ENCODE measurements at regions not wholly inside any gene's neighbourhood (a gene's known extent, or its start where the extent isn't known, plus 50 kb on each side); places are given as distances from the start of the nearest gene placed in this dataset.
"Not testable (repeated sequence)": the region's sequence is repeated elsewhere in the genome, so short reads cannot be mapped to it uniquely, and the experiment has no call there.

- Histone ChIP-seq H3K4me3 (ENCODE audit: low read length) (no peak overlapping the region), H3K27ac (ENCODE audit: low read length) (no peak overlapping the region), H3K4me1 (ENCODE audit: control insufficient read depth, insufficient read depth, low read length) (no peaks in the 10 kb centered on the region), H3K9me3 (ENCODE audit: control insufficient read depth, low read length) (no peaks in the 10 kb centered on the region), H3K27me3 (ENCODE audit: control insufficient read depth, insufficient read depth) (no peaks in the 10 kb centered on the region)
- intact Hi-C loops (cut with DNase I): no loop called here
- peak in 1 of 2 donors; percentile 72 for ATAC-seq
- DNase-seq: no peak
Observed at GRCh38 chr16:63876103-63876502, 1245.8 kb downstream of the CDH11 start.

- H3K4me1 ChIP-seq (ENCODE audit: control insufficient read depth, insufficient read depth, low read length); ATAC-seq; H3K27me3 ChIP-seq (ENCODE audit: control insufficient read depth, insufficient read depth); H3K9me3 ChIP-seq (ENCODE audit: control insufficient read depth, low read length); H3K4me3 ChIP-seq (ENCODE audit: low read length); H3K27ac ChIP-seq (ENCODE audit: low read length); intact Hi-C loops (cut with DNase I): not testable (repeated sequence)
- peak in 1 of 3 donors; percentile 12 for DNase-seq
- 94% methylated on average over 20 of the region's 20 CpGs for WGBS
Observed at GRCh38 chr16:63860700-63861099, 1261.2 kb downstream of the CDH11 start.

GRCh38 chr16:63856537-63856936 is 1265.3 kb downstream of the CDH11 start:
- H3K4me3 ChIP-seq (ENCODE audit: low read length): no peak overlapping the region
- H3K4me1 ChIP-seq (ENCODE audit: control insufficient read depth, insufficient read depth, low read length): no peaks in the 10 kb centered on the region
- H3K27me3 ChIP-seq (ENCODE audit: control insufficient read depth, insufficient read depth): no peaks in the 10 kb centered on the region
- H3K27ac ChIP-seq (ENCODE audit: low read length): no peak overlapping the region
- 47% methylated on average over 1 of the region's 1 CpG for WGBS
- no peak for DNase-seq
- H3K9me3 ChIP-seq (ENCODE audit: control insufficient read depth, low read length): no peaks in the 10 kb centered on the region
- intact Hi-C loops (cut with DNase I): no loop called here
- ATAC-seq: no peak

GRCh38 chr16:63850979-63851378 is 1270.9 kb downstream of the CDH11 start:
- H3K27ac ChIP-seq (ENCODE audit: low read length): no peak overlapping the region
- 36% methylated on average over 3 of the region's 3 CpGs for WGBS
- H3K27me3 ChIP-seq (ENCODE audit: control insufficient read depth, insufficient read depth): no peaks in the 10 kb centered on the region
- no peaks in the 10 kb centered on the region for H3K9me3 ChIP-seq (ENCODE audit: control insufficient read depth, low read length)
- no peak for DNase-seq
- intact Hi-C loops (cut with DNase I): no loop called here
- H3K4me3 ChIP-seq (ENCODE audit: low read length): no peak overlapping the region
- H3K4me1 ChIP-seq (ENCODE audit: control insufficient read depth, insufficient read depth, low read length): no peaks in the 10 kb centered on the region
- peak in 1 of 2 donors; percentile 81 for ATAC-seq

GRCh38 chr16:63841271-63841670 is 1280.6 kb downstream of the CDH11 start:
- no peak overlapping the region for H3K4me3 ChIP-seq (ENCODE audit: low read length)
- intact Hi-C loops (cut with DNase I): no loop called here
- ATAC-seq (no peak), DNase-seq (no peak)
- H3K9me3 ChIP-seq (ENCODE audit: control insufficient read depth, low read length): no peaks in the 10 kb centered on the region
- 73% methylated on average over 1 of the region's 1 CpG for WGBS
- no peaks in the 10 kb centered on the region for H3K4me1 ChIP-seq (ENCODE audit: control insufficient read depth, insufficient read depth, low read length)
- no peak overlapping the region for H3K27ac ChIP-seq (ENCODE audit: low read length)
- no peaks in the 10 kb centered on the region for H3K27me3 ChIP-seq (ENCODE audit: control insufficient read depth, insufficient read depth)

GRCh38 chr16:63830061-63830460 is 1291.8 kb downstream of the CDH11 start:
- intact Hi-C loops (cut with DNase I): no loop called here
- 61% methylated on average over 3 of the region's 3 CpGs for WGBS
- no peak overlapping the region for H3K4me3 ChIP-seq (ENCODE audit: low read length)
- ATAC-seq (no peak), DNase-seq (no peak)
- H3K27ac ChIP-seq (ENCODE audit: low read length): no peak overlapping the region
- no peaks in the 10 kb centered on the region for H3K9me3 ChIP-seq (ENCODE audit: control insufficient read depth, low read length)
- no peaks in the 10 kb centered on the region for H3K4me1 ChIP-seq (ENCODE audit: control insufficient read depth, insufficient read depth, low read length)
- no peaks in the 10 kb centered on the region for H3K27me3 ChIP-seq (ENCODE audit: control insufficient read depth, insufficient read depth)

- H3K9me3 ChIP-seq (ENCODE audit: control insufficient read depth, low read length): no peaks in the 10 kb centered on the region
- intact Hi-C loops (cut with DNase I): no loop called here
- H3K27me3 ChIP-seq (ENCODE audit: control insufficient read depth, insufficient read depth): no peaks in the 10 kb centered on the region
- WGBS: 76% methylated on average over 3 of the region's 3 CpGs
- DNase-seq (no peak), ATAC-seq (no peak)
- H3K27ac ChIP-seq (ENCODE audit: low read length): no peak overlapping the region
- H3K4me3 ChIP-seq (ENCODE audit: low read length): no peak overlapping the region
- H3K4me1 ChIP-seq (ENCODE audit: control insufficient read depth, insufficient read depth, low read length): no peaks in the 10 kb centered on the region
Observed at GRCh38 chr16:63822818-63823217, 1299.0 kb downstream of the CDH11 start.

GRCh38 chr16:63816276-63816675 is 1305.6 kb downstream of the CDH11 start:
- Histone ChIP-seq H3K27me3 (ENCODE audit: control insufficient read depth, insufficient read depth) (no peaks in the 10 kb centered on the region), H3K4me1 (ENCODE audit: control insufficient read depth, insufficient read depth, low read length) (no peaks in the 10 kb centered on the region), H3K27ac (ENCODE audit: low read length) (no peak overlapping the region), H3K9me3 (ENCODE audit: control insufficient read depth, low read length) (no peaks in the 10 kb centered on the region), H3K4me3 (ENCODE audit: low read length) (no peak overlapping the region)
- intact Hi-C loops (cut with DNase I): no loop called here
- 38% methylated on average over 3 of the region's 3 CpGs for WGBS
- ATAC-seq (no peak), DNase-seq (no peak)

- Histone ChIP-seq H3K27me3 (ENCODE audit: control insufficient read depth, insufficient read depth) (no peaks in the 10 kb centered on the region), H3K9me3 (ENCODE audit: control insufficient read depth, low read length) (no peaks in the 10 kb centered on the region), H3K4me1 (ENCODE audit: control insufficient read depth, insufficient read depth, low read length) (no peaks in the 10 kb centered on the region), H3K27ac (ENCODE audit: low read length) (no peak overlapping the region), H3K4me3 (ENCODE audit: low read length) (no peak overlapping the region)
- no peak for DNase-seq
- intact Hi-C loops (cut with DNase I): no loop called here
- no peak for ATAC-seq
Observed at GRCh38 chr16:63813862-63814261, 1308.0 kb downstream of the CDH11 start.

- H3K4me1 ChIP-seq (ENCODE audit: control insufficient read depth, insufficient read depth, low read length): no peaks in the 10 kb centered on the region
- no peak overlapping the region for H3K27ac ChIP-seq (ENCODE audit: low read length)
- ATAC-seq: no peak
- H3K9me3 ChIP-seq (ENCODE audit: control insufficient read depth, low read length): no peaks in the 10 kb centered on the region
- intact Hi-C loops (cut with DNase I): no loop called here
- no peaks in the 10 kb centered on the region for H3K27me3 ChIP-seq (ENCODE audit: control insufficient read depth, insufficient read depth)
- 89% methylated on average over 1 of the region's 1 CpG for WGBS
- no peak for DNase-seq
- H3K4me3 ChIP-seq (ENCODE audit: low read length): no peak overlapping the region
Observed at GRCh38 chr16:63808730-63809129, 1313.1 kb downstream of the CDH11 start.

GRCh38 chr16:63806794-63807506 is 1314.9 kb downstream of the CDH11 start:
- Histone ChIP-seq H3K4me3 (ENCODE audit: low read length) (no peak overlapping the region), H3K27me3 (ENCODE audit: control insufficient read depth, insufficient read depth) (no peaks in the 10 kb centered on the region), H3K9me3 (ENCODE audit: control insufficient read depth, low read length) (no peaks in the 10 kb centered on the region), H3K4me1 (ENCODE audit: control insufficient read depth, insufficient read depth, low read length) (no peaks in the 10 kb centered on the region), H3K27ac (ENCODE audit: low read length) (no peak overlapping the region)
- ATAC-seq (no peak), DNase-seq (no peak)
- intact Hi-C loops (cut with DNase I): no loop called here
- WGBS: 82% methylated on average over 3 of the region's 3 CpGs

- ATAC-seq: no peak
- 80% methylated on average over 2 of the region's 2 CpGs for WGBS
Observed at GRCh38 chr16:63804126-63804525, 1317.7 kb downstream of the CDH11 start.

More at GRCh38 chr16:63804126-63804525, 1317.7 kb downstream of the CDH11 start:
- Histone ChIP-seq H3K27me3 (ENCODE audit: control insufficient read depth, insufficient read depth) (no peaks in the 10 kb centered on the region), H3K4me3 (ENCODE audit: low read length) (no peak overlapping the region), H3K9me3 (ENCODE audit: control insufficient read depth, low read length) (no peaks in the 10 kb centered on the region), H3K4me1 (ENCODE audit: control insufficient read depth, insufficient read depth, low read length) (no peaks in the 10 kb centered on the region), H3K27ac (ENCODE audit: low read length) (no peak overlapping the region)
- no peak for DNase-seq
- intact Hi-C loops (cut with DNase I): no loop called here

Data from right cardiac atrium (tissue), 5 donors.